HCEC 1CT (cell line): ENCODE measurements at regions not wholly inside any gene's neighbourhood (a gene's known extent, or its start where the extent isn't known, plus 50 kb on each side); places are given as distances from the start of the nearest gene placed in this dataset.

Experiments used
- DNase-seq: peaks from one replicate; pipeline ENCODE4 v3.0.0-alpha.2; 2017

DNA sequence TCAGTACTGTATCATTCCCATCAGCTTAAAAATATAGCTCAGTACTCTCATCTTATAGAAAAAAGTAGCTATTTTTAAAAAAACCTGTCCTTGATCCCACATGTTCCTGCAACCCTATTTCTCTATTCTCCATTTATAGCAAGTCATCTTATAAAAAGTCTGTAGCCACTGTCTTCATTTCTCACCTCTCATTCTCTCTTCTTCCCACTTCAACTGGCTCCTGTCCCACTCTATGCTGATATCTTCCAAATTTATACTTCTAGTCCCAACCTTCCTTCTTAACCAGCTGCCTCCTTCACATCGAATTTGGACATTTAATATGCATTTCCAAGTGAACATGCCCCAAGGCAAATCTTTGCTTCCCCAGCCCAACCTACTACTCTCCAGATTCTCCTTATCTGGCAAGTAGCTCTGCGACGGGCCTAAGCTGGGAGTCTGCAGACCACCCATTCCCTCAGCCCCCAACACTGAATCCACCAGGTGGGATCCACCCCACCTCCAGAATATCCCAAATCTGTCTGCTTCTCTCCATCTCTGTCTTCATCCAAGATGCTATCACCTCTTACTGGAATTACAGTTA lies 52.0 kb upstream of the TANC2 start:
- no peak for DNase-seq

GRCh38 chr17:62912363-62912762 lies 53.7 kb upstream of the TANC2 start:
- DNase-seq: no peak

GRCh38 chr17:62911114-62911513 lies 54.9 kb upstream of the TANC2 start:
- no peak for DNase-seq

GRCh38 chr17:62910277-62910676 lies 55.8 kb upstream of the TANC2 start:
- no peak for DNase-seq

GRCh38 chr17:62907961-62908360 lies 58.1 kb upstream of the TANC2 start:
- DNase-seq: no peak

DNA sequence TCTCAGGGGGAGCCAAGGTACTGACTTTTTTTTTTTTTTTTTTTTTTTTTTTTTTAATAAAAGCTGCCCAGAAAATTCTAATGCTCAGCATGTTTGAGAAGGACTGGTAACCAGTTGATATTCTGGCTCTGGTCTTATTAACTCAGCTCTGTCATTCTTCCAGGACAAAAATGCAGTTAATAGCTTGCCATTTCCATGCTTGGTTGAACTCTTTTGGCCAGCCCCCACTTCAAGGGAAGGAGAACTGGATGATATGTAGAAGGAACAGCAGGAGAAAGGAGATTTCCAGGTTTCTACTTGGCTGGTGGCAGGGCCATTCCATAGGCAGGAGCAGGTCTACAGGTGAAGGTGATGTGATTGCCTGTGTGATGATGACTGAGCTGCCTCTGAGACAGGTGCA lies 59.2 kb upstream of the TANC2 start:
- DNase-seq: no peak

DNA sequence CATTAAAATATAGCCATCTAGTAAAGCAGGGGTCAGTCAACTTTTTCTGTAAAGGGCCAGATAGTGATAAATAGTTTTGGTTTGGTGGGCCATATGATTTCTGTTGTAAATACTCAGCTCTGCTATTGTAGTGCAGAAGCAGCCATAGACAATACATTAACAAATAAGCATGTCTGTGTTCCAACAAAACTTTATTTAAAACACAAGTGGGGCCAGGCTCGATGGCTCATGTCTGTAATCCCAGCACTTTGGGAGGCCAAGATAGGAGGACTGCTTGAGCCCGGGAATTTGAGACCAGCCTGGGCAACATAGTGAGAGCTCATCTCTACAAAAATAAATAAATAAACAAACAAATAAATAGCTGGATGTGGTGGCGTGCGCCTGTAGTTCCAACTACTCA lies 60.8 kb upstream of the TANC2 start:
- no peak for DNase-seq

- DNase-seq: no peak
Measured at GRCh38 chr17:62902531-62903220, 63.4 kb upstream of the TANC2 start.

- DNase-seq: no peak
Measured at GRCh38 chr17:62901544-62901943, 64.5 kb upstream of the TANC2 start.

DNA sequence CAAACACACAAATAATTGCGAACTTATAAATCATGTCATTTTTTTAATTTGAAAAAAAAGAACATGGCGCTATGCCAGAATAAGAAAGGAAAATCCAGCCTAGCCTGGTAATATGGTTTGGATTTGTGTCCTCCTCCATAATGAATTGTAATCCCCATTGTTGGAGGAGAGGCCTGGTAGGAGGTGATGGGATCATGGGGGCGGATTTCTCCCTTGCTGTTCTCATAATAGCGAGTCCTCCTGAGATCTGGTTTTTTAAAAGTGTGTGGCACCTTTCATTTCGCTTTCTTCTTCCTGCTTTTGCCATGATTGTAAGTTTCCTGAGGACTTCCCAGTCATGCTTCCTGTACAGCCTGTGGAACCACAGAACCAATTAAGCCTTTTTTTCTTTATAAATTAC lies 65.9 kb upstream of the TANC2 start:
- no peak for DNase-seq

DNA sequence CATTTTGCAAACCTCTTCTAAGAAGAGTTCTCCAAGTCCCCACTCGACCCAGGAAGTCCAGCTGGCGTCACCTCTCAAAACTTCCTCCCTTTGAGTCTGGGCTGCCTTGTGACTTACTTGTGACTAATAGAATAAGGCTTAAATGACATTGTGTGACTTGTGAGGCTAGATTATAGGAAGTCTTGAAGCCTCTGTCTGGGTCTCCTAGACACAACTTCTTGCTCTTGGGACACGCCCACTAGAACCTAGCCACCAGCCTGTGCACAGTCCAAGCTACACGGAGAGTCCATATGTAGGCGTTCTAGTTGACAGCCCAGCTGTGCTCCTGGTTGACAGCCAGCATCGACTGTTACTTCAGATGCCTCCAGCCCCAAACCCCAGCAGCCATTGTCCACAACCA lies 66.7 kb upstream of the TANC2 start:
- no peak for DNase-seq

DNA sequence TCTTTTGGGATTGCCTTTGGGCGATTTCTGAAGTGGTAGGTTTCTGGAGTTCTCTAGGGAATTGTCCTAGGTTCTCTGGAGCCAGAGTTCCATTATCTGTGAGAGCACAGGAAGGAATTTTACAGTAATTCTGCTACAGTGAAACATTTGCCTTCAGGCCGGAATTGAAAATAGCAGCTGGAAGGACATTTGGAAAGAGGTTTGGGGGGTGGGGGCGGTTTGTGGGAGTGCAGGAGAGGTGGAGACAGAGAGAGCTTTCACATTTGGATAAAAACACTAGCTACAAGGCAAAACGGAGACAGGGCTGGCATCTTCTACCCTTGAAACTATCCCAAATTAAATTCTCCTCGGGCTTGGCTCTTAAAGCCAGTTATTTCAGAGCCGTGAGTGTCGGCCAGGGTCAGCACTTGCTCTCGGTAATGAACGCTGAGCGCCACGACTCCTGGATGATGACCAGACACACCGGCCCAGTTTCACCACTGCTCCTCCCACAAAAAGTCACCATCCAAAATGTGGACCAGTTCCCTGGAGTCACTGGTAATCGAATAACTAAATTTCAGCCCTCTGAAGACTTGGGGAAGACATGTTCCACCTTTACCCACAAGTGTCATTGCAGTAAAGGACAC lies 67.7 kb upstream of the TANC2 start:
- no peak for DNase-seq

DNA sequence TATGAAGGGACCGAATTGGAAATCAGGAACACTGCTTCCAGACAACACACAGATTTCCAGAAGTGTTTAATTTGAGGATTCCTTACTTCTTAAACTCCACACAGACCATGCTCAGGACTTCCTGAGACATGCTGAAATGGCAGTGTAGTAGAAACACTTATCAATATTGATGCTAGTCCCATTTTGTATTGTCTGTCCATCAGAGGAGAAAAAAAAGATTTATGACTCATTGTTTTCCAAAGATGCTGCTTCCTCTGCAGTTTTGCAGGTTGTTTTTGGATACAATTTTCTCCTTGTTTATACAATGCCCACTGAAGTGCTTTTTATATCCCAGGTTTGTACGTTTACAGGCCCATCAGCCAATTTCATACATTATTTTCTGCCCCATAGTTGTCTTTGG lies 68.3 kb upstream of the TANC2 start:
- no peak for DNase-seq

DNA sequence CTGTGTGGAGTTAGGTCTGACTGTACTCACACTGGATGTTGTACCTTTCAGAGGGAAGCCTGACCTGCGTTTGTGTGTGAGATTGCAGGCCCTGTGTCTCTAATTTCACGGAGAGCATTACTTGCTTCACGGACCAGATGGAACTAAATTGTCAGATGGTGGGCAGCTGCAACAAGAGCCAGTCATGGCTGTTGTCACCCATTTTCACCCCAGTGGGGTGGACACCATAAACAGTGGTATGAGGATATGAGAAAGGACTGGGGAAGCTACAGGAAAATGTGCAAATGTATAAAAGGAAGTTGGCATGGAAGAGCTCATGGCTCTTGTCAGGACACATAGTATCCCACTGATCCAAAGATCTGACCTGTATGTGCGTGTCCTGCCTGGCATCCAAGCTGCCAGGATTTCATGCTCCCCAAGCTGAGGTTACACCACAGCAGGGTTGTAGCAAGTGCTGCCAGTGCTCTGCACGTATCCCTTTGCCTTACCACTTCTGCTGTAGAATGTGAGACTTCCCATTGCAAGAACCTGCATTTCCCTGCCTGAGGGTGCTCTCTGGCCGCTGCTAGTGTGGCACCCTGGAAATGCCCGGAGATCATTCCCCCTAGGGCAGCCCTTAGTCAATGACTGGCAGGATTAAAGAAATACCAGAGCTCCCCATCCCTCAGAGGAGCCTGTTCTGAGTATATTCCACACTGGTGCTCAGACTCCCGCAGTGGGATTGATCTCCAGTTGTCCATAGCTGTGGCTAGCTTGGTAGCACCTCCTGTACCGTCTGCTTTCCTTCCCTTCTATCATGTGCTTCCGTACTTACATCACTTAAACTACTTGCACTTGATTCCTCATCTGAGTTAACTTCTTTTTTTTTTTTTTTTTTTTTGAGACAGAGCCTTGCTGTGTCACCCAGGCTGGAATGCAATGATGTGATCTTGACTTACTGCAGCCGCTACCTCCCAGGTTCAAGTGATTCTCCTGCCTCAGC lies 70.4 kb upstream of the TANC2 start:
- no peak for DNase-seq

- DNase-seq: peak; percentile 81
Measured at GRCh38 chr17:62892870-62893338, 73.1 kb upstream of the TANC2 start.

DNA sequence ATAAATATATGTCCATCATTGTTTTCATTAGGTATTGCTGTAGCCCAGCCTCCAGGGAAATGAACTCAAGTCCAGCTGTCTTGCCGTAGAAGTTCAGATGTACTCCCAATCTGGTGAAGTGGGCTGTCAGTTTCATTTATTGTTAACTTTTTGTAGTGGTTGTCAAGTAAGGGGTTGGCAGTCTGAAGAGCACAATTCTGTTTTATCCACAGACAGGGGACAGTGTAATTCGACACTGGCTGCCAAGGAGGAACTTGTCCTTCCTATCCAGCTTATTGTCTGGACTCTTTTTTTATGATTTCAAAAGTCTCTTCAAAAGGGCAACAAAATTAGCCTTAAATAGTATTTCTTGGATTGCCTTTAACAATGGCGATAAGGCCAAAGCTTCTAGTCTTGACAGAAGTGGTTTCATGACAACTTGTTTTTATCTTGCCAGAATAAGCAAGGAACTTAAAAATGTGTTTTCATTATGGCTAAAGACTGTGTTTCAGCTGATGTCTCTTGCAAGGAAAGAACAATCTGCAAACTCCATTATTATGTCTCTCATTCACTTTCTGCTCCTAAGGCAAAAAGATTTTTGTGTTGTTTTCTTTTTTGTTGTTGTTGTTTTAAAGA lies 73.9 kb upstream of the TANC2 start:
- no peak for DNase-seq

- DNase-seq: no peak
Measured at GRCh38 chr17:62891659-62892058, 74.4 kb upstream of the TANC2 start.

- no peak for DNase-seq
Measured at GRCh38 chr17:62888765-62889164, 77.3 kb upstream of the TANC2 start.

GRCh38 chr17:62888148-62888547 lies 77.9 kb upstream of the TANC2 start:
- DNase-seq: peak; percentile 15

DNA sequence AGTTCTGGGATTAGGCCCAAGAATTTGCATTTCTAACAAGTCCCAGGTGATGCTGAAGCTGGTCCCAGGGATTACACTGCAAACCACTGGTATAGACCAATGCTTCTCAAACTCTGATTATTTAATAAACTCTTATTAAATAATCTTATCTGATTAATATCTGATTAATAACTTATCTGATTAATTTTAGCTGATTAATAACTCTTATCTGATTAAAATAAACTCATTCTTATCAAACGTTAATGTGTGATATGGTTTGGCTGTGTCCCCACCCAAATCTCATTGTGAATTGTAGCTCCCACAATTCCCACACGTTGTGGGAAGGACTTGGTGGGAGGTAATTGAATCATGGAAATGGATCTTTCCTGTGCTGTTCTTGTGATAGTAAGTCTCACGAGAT lies 78.6 kb upstream of the TANC2 start:
- no peak for DNase-seq

DNA sequence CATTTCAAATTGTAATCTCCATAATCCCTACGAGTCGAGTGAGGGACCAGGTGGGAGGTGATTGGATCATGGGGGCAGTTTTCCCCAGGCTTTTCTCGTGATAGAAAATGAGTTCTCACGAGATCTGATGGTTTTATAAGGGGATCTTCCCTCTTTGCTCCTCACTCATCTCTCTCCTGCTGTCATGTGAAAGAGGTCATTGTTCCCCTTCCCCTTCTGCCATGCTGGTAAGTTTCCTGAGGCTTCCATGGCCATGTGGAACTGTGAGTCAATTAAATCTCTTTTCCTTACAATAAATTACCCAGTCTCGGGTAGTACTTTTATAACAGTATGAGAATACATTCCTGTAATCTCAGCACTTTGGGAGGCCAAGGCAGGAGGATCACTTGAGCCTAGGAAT lies 76.7 kb upstream of the MARCHF10 start:
- DNase-seq: no peak

GRCh38 chr17:62882878-62883277 lies 74.8 kb upstream of the MARCHF10 start:
- peak; percentile 34 for DNase-seq

- DNase-seq: no peak
Measured at GRCh38 chr17:62882284-62882683, 74.2 kb upstream of the MARCHF10 start.
